HL-60 (cell line): ENCODE measurements at regions not wholly inside any gene's neighbourhood (a gene's known extent, or its start where the extent isn't known, plus 50 kb on each side); places are given as distances from the start of the nearest gene placed in this dataset.

Source experiments
- CTCF ChIP-seq: IDR thresholded peaks from one replicate; pipeline ENCODE4 v1.5.1; 2011; ENCODE audit warnings: low read length, control low read depth, inconsistent platforms; ENCODE audit not compliant: insufficient read depth
- GABPA ChIP-seq: IDR thresholded peaks from 2 replicates; pipeline ENCODE4 v1.6.1; 2012; ENCODE audit warnings: low read depth
- POLR2AphosphoS5 ChIP-seq: IDR thresholded peaks from 2 replicates; pipeline ENCODE4 v1.6.1; 2012; ENCODE audit warnings: low read depth
- REST ChIP-seq: IDR thresholded peaks from 2 replicates; pipeline ENCODE4 v1.6.1; 2012; ENCODE audit warnings: low read depth; ENCODE audit not compliant: insufficient replicate concordance
- SPI1 ChIP-seq: IDR thresholded peaks from 2 replicates; pipeline ENCODE4 v1.6.1; 2012; ENCODE audit warnings: low read depth, mild to moderate bottlenecking, borderline replicate concordance

- TF ChIP-seq REST (no peak), POLR2AphosphoS5 (no peak), CTCF (no peak), GABPA (no peak), SPI1 (no peak)
Measured at GRCh38 chr4:111905511-111905910, 239.7 kb upstream of the FAM241A start.
